ENCODE measurements at regions not wholly inside any gene's neighbourhood (a gene's known extent, or its start where the extent isn't known, plus 50 kb on each side); places are given as distances from the start of the nearest gene placed in this dataset.

- DNase-seq: no peak
Measured at GRCh38 chr4:13024147-13025105, 459.7 kb downstream of the RAB28 start.

- DNase-seq: peak; percentile 22
Measured at GRCh38 chr4:13007802-13008470, 476.2 kb downstream of the RAB28 start.

GRCh38 chr4:12993923-12994322 lies 490.2 kb downstream of the RAB28 start:
- no peak for DNase-seq

- DNase-seq: peak; percentile 14
Measured at GRCh38 chr4:12987284-12987683, 496.9 kb downstream of the RAB28 start.

GRCh38 chr4:12979797-12980196 lies 504.3 kb downstream of the RAB28 start:
- DNase-seq: no peak

- DNase-seq: no peak
Measured at GRCh38 chr4:12978310-12978709, 505.8 kb downstream of the RAB28 start.

GRCh38 chr4:12975511-12975910 lies 508.6 kb downstream of the RAB28 start:
- no peak for DNase-seq

GRCh38 chr4:12973522-12973921 lies 510.6 kb downstream of the RAB28 start:
- no peak for DNase-seq

- DNase-seq: no peak
Measured at GRCh38 chr4:12968345-12968744, 515.8 kb downstream of the RAB28 start.

- no peak for DNase-seq
Measured at GRCh38 chr4:12966726-12967125, 517.4 kb downstream of the RAB28 start.

GRCh38 chr4:12965334-12965733 lies 518.8 kb downstream of the RAB28 start:
- no peak for DNase-seq

- no peak for DNase-seq
Measured at GRCh38 chr4:12963912-12964311, 520.2 kb downstream of the RAB28 start.

GRCh38 chr4:12963291-12963690 lies 520.8 kb downstream of the RAB28 start:
- no peak for DNase-seq

- DNase-seq: no peak
Measured at GRCh38 chr4:12961713-12962112, 522.4 kb downstream of the RAB28 start.

- DNase-seq: no peak
Measured at GRCh38 chr4:12958436-12958835, 525.7 kb downstream of the RAB28 start.

- peak; percentile 5 for DNase-seq
Measured at GRCh38 chr4:12957108-12957507, 527.0 kb downstream of the RAB28 start.

- no peak for DNase-seq
Measured at GRCh38 chr4:12956026-12956425, 528.1 kb downstream of the RAB28 start.

- DNase-seq: peak; percentile 96
Measured at GRCh38 chr4:12949719-12950490, 534.2 kb downstream of the RAB28 start.

GRCh38 chr4:12943069-12943468 lies 541.1 kb downstream of the RAB28 start:
- DNase-seq: no peak

GRCh38 chr4:12933760-12934221 lies 550.3 kb downstream of the RAB28 start:
- DNase-seq: peak; percentile 57

GRCh38 chr4:12932203-12932788 lies 551.8 kb downstream of the RAB28 start:
- DNase-seq: no peak

GRCh38 chr4:12929784-12930183 lies 554.4 kb downstream of the RAB28 start:
- no peak for DNase-seq

- DNase-seq: no peak
Measured at GRCh38 chr4:12928751-12929150, 555.4 kb downstream of the RAB28 start.

Measured in DMS53 (cell line).